DMS53 (cell line): ENCODE measurements at regions not wholly inside any gene's neighbourhood (a gene's known extent, or its start where the extent isn't known, plus 50 kb on each side); places are given as distances from the start of the nearest gene placed in this dataset.
"Not testable (repeated sequence)": the region's sequence is repeated elsewhere in the genome, so short reads cannot be mapped to it uniquely, and the experiment has no call there.

Experiments used
- DNase-seq: peaks from one replicate; lab custom pipeline; 2025; lab: John Stamatoyannopoulos, UW

- DNase-seq: not testable (repeated sequence)
Observed at GRCh38 chr1:203998571-203998970, 74.3 kb upstream of the SOX13 start.

GRCh38 chr1:203999618-204000017, 73.3 kb upstream of the SOX13 start:
- DNase-seq: no peak

GRCh38 chr1:204001166-204001901, 71.6 kb upstream of the SOX13 start:
- DNase-seq: no peak

GRCh38 chr1:204002614-204003013, 70.3 kb upstream of the SOX13 start:
- DNase-seq: peak; percentile 17

- peak; percentile 67 for DNase-seq
Observed at GRCh38 chr1:204003536-204003935, 69.4 kb upstream of the SOX13 start.

GRCh38 chr1:204011426-204011825, 61.5 kb upstream of the SOX13 start:
- DNase-seq: no peak

GRCh38 chr1:204013052-204013451, 59.9 kb upstream of the SOX13 start:
- DNase-seq: no peak

GRCh38 chr1:204014336-204014735, 58.6 kb upstream of the SOX13 start:
- DNase-seq: no peak

- not testable (repeated sequence) for DNase-seq
Observed at GRCh38 chr1:204014961-204015360, 58.0 kb upstream of the SOX13 start.

- no peak for DNase-seq
Observed at GRCh38 chr1:204017032-204017431, 55.9 kb upstream of the SOX13 start.

GRCh38 chr1:204018460-204018859, 54.5 kb upstream of the SOX13 start:
- no peak for DNase-seq
